Neural cell (in vitro differentiated cells): ENCODE measurements at regions not wholly inside any gene's neighbourhood (a gene's known extent, or its start where the extent isn't known, plus 50 kb on each side); places are given as distances from the start of the nearest gene placed in this dataset.
A peak's percentile ranks its signal among the peaks of the same experiment; 100 is the strongest.
"Not testable (repeated sequence)": the region's sequence is repeated elsewhere in the genome, so short reads cannot be mapped to it uniquely, and the experiment has no call there.

Experiments
- H2AFZ ChIP-seq: fragments of 200-600, 300-800 bp; sonication (generic), shearing (Covaris generic); 2 replicates; pipeline ENCODE4 v1.6.0; 2014; ENCODE audit warnings: low read depth, mild to moderate bottlenecking, antibody characterized with exemption, low read length, moderate library complexity
- H3F3A ChIP-seq: fragments of 200-600 bp; shearing (Covaris generic); 2 replicates; pipeline ENCODE4 v1.6.1; 2016; ENCODE audit warnings: mild to moderate bottlenecking, moderate library complexity, mixed read lengths, antibody characterized with exemption, low read length; ENCODE audit not compliant: insufficient read depth, poor library complexity, severe bottlenecking
- H3K27ac ChIP-seq: fragments of 200-600, 300-800 bp; sonication (generic), shearing (Covaris generic); 2 replicates; pipeline ENCODE4 v1.5.1; 2014; ENCODE audit warnings: mild to moderate bottlenecking, low read length, moderate library complexity
- H3K27me3 ChIP-seq: fragments of 300-800, 200-600 bp; sonication (generic), shearing (Covaris generic); 2 replicates; pipeline ENCODE4 v1.6.0; 2014; ENCODE audit warnings: mild to moderate bottlenecking, low read depth, low read length, moderate library complexity; ENCODE audit not compliant: insufficient read depth
- H3K36me3 ChIP-seq: fragments of 300-800, 200-600 bp; sonication (generic), shearing (Covaris generic); 2 replicates; pipeline ENCODE4 v1.5.1; 2014; ENCODE audit warnings: mild to moderate bottlenecking, antibody characterized with exemption, low read length, moderate library complexity; ENCODE audit not compliant: insufficient read depth
- H3K4me2 ChIP-seq: fragments of 300-800, 200-600 bp; sonication (generic), shearing (Covaris generic); 2 replicates; pipeline ENCODE4 v1.6.0; 2014; ENCODE audit warnings: mild to moderate bottlenecking, low read length
- H3K4me3 ChIP-seq: fragments of 300-800, 200-600 bp; sonication (generic), shearing (Covaris generic); 2 replicates; pipeline ENCODE4 v1.5.1; 2014; ENCODE audit warnings: mild to moderate bottlenecking, low read length, moderate library complexity
- H3K79me2 ChIP-seq: fragments of 200-600 bp; shearing (Covaris generic); replicated peaks from 2 replicates; pipeline ENCODE4 v1.6.0; 2014; ENCODE audit warnings: mild to moderate bottlenecking, low read length, moderate library complexity; ENCODE audit not compliant: insufficient read depth
- H3K9ac ChIP-seq: fragments of 300-800, 200-600 bp; sonication (generic), shearing (Covaris generic); 2 replicates; pipeline ENCODE4 v1.6.1; 2016; ENCODE audit warnings: mild to moderate bottlenecking, low read length, mixed read lengths
- H3K9me2 ChIP-seq: fragments of 200-600 bp; shearing (Covaris generic); 2 replicates; pipeline ENCODE4 v1.6.1; 2016; ENCODE audit warnings: mild to moderate bottlenecking, low read length, mixed read lengths; ENCODE audit not compliant: insufficient read depth
- H3K9me3 ChIP-seq: fragments of 200-600, 300-800 bp; sonication (generic), shearing (Covaris generic); 2 replicates; pipeline ENCODE4 v1.6.1; 2016; ENCODE audit warnings: mild to moderate bottlenecking, mixed run types, low read length, moderate library complexity, mixed read lengths
- H4K20me1 ChIP-seq: fragments of 200-600 bp; shearing (Covaris generic); 2 replicates; pipeline ENCODE4 v1.6.1; 2016; ENCODE audit warnings: mild to moderate bottlenecking, mixed run types; ENCODE audit not compliant: insufficient read depth
- EP300 ChIP-seq: fragments of 450-650 bp; conservative IDR thresholded peaks from 2 replicates; pipeline ENCODE4 v1.6.1; 2014; ENCODE audit warnings: antibody characterized with exemption, mild to moderate bottlenecking, moderate library complexity; ENCODE audit not compliant: poor library complexity, severe bottlenecking
- EZH2 ChIP-seq: fragments of 200-600, 300-800 bp; shearing (Covaris generic), sonication (generic); IDR thresholded peaks from 2 replicates; pipeline ENCODE4 v1.6.1; 2014; ENCODE audit warnings: antibody characterized with exemption, low read length, borderline replicate concordance, mild to moderate bottlenecking; ENCODE audit not compliant: insufficient read depth, poor library complexity, severe bottlenecking
- MXI1 ChIP-seq: fragments of 450-650 bp; conservative IDR thresholded peaks from 2 replicates; pipeline ENCODE4 v1.6.1; 2014; ENCODE audit warnings: antibody characterized with exemption, mild to moderate bottlenecking; ENCODE audit not compliant: poor library complexity, severe bottlenecking
- POLR2AphosphoS5 ChIP-seq: IDR thresholded peaks from 2 replicates; pipeline ENCODE4 v1.6.1; 2012
- RAD21 ChIP-seq: fragments of 450-650 bp; conservative IDR thresholded peaks from 2 replicates; pipeline ENCODE4 v1.6.1; 2014; ENCODE audit warnings: antibody characterized with exemption, mild to moderate bottlenecking, moderate library complexity
- SMC3 ChIP-seq: fragments of 450-650 bp; conservative IDR thresholded peaks from 2 replicates; pipeline ENCODE4 v1.6.1; 2014; ENCODE audit warnings: antibody characterized with exemption, mild to moderate bottlenecking, moderate library complexity; ENCODE audit not compliant: poor library complexity
- TAF1 ChIP-seq: IDR thresholded peaks from 2 replicates; pipeline ENCODE4 v1.6.1; 2012; ENCODE audit warnings: low read depth
- TF ChIP-seq, protein P1 (sequence below): IDR thresholded peaks from 2 replicates; pipeline ENCODE4 v1.6.1; 2012; ENCODE audit warnings: borderline replicate concordance
- TF ChIP-seq, protein P2 (sequence below): fragments of 450-650 bp; IDR thresholded peaks from 2 replicates; pipeline ENCODE4 v1.5.1; 2014; ENCODE audit warnings: antibody characterized with exemption, mild to moderate bottlenecking, moderate library complexity; ENCODE audit not compliant: poor library complexity, severe bottlenecking

DNA sequence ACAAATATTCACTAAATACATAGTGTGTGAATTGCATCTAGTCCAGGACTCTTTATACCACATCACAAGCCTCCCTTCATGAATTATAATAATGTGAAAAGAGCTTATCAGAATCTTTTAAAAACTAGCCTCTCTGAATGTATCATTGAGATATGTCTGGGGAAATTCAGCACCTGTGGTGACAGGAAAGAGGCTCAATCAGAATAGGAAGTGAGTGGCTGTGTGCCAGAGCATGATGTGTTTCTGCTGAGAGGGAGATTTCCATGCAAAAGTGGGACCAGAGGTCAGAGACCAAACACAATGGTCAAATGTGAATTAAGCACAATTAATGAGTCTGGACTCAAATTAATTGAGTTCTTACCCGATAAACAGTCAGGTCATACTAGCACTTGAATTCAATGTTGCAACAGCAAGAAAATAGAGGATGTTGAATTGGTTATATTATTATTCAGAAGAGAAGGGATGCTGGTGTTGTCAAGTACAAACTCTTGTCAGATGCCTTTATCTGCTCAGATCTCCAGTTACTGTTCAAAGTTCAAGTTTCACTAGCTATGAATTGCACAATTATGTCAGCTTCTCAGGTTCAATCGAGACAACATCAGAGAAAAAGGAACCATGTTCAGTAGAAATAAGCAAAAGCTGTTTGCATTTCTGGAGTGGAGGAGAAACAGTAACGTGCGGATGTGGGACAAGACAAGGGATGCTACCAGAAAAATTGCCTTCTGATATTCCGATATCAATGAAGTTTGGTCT is 226.2 kb downstream of the ZNF326 start:
- peaks cover 4% of the 10 kb centered on the region for H3K9me3 ChIP-seq
- H3K27me3 ChIP-seq, result no peaks in the 10 kb centered on the region
- no peaks in the 10 kb centered on the region for H3F3A ChIP-seq
- H3K9me2 ChIP-seq, result no peaks in the 10 kb centered on the region
- no peak overlapping the region for H3K4me3 ChIP-seq
- H3K79me2 ChIP-seq, result no peaks in the 10 kb centered on the region
- TF ChIP-seq MXI1 (no peak), EP300 (no peak), TAF1 (no peak), EZH2 (no peak), RAD21 (no peak), SMC3 (no peak), POLR2AphosphoS5 (no peak)
- TF ChIP-seq, protein P1, sequence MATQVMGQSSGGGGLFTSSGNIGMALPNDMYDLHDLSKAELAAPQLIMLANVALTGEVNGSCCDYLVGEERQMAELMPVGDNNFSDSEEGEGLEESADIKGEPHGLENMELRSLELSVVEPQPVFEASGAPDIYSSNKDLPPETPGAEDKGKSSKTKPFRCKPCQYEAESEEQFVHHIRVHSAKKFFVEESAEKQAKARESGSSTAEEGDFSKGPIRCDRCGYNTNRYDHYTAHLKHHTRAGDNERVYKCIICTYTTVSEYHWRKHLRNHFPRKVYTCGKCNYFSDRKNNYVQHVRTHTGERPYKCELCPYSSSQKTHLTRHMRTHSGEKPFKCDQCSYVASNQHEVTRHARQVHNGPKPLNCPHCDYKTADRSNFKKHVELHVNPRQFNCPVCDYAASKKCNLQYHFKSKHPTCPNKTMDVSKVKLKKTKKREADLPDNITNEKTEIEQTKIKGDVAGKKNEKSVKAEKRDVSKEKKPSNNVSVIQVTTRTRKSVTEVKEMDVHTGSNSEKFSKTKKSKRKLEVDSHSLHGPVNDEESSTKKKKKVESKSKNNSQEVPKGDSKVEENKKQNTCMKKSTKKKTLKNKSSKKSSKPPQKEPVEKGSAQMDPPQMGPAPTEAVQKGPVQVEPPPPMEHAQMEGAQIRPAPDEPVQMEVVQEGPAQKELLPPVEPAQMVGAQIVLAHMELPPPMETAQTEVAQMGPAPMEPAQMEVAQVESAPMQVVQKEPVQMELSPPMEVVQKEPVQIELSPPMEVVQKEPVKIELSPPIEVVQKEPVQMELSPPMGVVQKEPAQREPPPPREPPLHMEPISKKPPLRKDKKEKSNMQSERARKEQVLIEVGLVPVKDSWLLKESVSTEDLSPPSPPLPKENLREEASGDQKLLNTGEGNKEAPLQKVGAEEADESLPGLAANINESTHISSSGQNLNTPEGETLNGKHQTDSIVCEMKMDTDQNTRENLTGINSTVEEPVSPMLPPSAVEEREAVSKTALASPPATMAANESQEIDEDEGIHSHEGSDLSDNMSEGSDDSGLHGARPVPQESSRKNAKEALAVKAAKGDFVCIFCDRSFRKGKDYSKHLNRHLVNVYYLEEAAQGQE, result no peak
- TF ChIP-seq, protein P2, sequence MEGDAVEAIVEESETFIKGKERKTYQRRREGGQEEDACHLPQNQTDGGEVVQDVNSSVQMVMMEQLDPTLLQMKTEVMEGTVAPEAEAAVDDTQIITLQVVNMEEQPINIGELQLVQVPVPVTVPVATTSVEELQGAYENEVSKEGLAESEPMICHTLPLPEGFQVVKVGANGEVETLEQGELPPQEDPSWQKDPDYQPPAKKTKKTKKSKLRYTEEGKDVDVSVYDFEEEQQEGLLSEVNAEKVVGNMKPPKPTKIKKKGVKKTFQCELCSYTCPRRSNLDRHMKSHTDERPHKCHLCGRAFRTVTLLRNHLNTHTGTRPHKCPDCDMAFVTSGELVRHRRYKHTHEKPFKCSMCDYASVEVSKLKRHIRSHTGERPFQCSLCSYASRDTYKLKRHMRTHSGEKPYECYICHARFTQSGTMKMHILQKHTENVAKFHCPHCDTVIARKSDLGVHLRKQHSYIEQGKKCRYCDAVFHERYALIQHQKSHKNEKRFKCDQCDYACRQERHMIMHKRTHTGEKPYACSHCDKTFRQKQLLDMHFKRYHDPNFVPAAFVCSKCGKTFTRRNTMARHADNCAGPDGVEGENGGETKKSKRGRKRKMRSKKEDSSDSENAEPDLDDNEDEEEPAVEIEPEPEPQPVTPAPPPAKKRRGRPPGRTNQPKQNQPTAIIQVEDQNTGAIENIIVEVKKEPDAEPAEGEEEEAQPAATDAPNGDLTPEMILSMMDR, result no peak
- H3K36me3 ChIP-seq, result no peaks in the 10 kb centered on the region
- no peaks in the 10 kb centered on the region for H4K20me1 ChIP-seq
- no peak overlapping the region for H3K4me2 ChIP-seq
- H3K9ac ChIP-seq, result no peak overlapping the region
- no peak overlapping the region for H3K27ac ChIP-seq
- H2AFZ ChIP-seq, result no peak overlapping the region

- H3K9ac ChIP-seq, result no peak overlapping the region
- no peak overlapping the region for H2AFZ ChIP-seq
- TF ChIP-seq MXI1 (no peak), TAF1 (no peak), RAD21 (no peak), SMC3 (no peak), EP300 (no peak), POLR2AphosphoS5 (no peak)
- H3K4me2 ChIP-seq, result no peak overlapping the region
- H3K27me3 ChIP-seq, result no peaks in the 10 kb centered on the region
- no peaks in the 10 kb centered on the region for H3K79me2 ChIP-seq
- H3K27ac ChIP-seq, result no peak overlapping the region
- H4K20me1 ChIP-seq, result no peaks in the 10 kb centered on the region
- no peaks in the 10 kb centered on the region for H3F3A ChIP-seq
- no peaks in the 10 kb centered on the region for H3K9me2 ChIP-seq
- H3K9me3 ChIP-seq, result peaks cover 4% of the 10 kb centered on the region
- no peaks in the 10 kb centered on the region for H3K36me3 ChIP-seq
- no peak overlapping the region for H3K4me3 ChIP-seq
Observed at GRCh38 chr1:90220496-90220895, 225.6 kb downstream of the ZNF326 start.

DNA sequence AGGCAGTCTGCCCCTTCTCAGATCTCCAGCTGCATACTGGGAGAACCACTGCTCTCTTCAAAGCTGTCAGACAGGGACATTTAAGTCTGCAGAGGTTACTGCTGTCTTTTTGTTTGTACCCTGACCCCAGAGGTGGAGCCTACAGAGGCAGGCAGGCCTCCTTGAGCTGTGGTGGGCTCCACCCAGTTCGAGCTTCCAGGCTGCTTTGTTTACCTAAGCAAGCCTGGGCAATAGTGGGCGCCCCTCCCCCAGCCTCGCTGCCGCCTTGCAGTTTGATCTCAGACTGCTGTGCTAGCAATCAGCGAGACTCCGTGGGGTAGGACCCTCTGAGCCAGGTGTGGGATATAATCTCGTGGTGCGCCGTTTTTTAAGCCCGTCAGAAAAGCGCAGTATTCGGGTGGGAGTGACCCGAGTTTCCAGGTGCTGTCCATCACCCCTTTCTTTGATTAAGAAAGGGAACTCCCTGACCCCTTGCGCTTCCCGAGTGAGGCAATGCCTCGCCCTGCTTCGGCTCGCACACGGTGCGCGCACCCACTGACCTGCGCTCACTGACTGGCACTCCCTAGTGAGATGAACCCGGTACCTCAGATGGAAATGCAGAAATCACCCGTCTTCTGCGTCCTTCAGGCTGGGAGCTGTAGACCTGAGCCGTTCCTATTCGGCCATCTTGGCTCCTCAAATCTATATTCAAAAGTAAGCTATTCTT is 224.4 kb downstream of the ZNF326 start:
- not testable (repeated sequence) for H2AFZ ChIP-seq, H3K36me3 ChIP-seq, H3K9me2 ChIP-seq, H3F3A ChIP-seq, H3K27ac ChIP-seq, H3K4me2 ChIP-seq, H3K27me3 ChIP-seq, H3K79me2 ChIP-seq, H4K20me1 ChIP-seq, H3K9me3 ChIP-seq, H3K9ac ChIP-seq
- H3K4me3 ChIP-seq, result peak overlapping the region; percentile 35
